ENCODE measurements at regions not wholly inside any gene's neighbourhood (a gene's known extent, or its start where the extent isn't known, plus 50 kb on each side); places are given as distances from the start of the nearest gene placed in this dataset.
A peak's percentile ranks its signal among the peaks of the same experiment; 100 is the strongest.
"Not testable (repeated sequence)": the region's sequence is repeated elsewhere in the genome, so short reads cannot be mapped to it uniquely, and the experiment has no call there.

DNA sequence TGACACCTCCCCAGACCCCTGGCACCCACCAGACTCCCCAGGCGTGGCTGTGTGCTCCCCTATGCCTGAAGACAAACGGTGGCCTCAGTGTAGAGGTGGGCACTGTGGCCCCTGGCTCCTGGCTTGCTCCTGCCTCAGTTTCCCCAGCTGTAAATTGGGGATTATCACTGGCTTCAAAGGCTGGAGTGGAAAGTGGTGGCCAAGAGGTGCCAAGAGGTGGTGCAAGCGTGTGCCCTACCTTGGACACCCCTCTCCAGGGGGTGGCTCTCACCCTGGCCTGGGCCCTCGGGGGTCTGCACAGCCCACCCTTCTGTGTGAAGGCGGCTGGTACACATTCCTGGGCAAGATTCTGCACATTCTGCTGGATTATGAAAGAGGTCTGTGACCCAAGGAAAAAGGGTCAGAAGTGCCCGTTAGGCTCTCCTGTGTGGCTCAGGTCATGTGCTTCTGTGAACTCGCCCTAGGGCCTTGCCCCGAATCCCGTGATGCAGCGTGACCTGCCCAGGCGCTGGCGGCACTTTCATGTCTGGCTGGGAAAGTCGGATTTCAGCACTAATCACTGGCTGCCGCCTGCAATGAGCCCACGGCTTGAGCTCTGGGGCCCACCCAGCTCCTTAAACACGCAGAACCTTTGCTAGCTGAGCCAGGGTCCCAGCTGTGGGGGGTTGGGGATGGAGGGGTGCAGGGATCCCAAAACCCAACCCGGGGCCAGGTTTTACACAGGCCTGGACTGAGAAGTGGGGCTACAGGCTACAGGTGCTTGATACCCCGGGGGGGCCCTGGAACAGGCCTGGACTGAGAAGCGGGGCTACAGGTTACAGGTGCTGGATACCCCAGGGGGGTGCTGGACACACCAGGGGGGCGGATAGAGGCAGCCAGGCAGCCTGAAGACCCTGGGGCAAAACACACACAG is 86.8 kb upstream of the METTL9 start:
- peaks cover 0 to 52% (median 10%) of the 10 kb centered on the region in 3 donors for H3K4me1 ChIP-seq (ENCODE audit: control insufficient read depth in 2 of 3, insufficient read depth in 2 of 3, low read depth in 1 of 3, low read length in 3 of 3)
- FAIRE-seq; H3K9ac ChIP-seq (ENCODE audit: low read length in 3 of 3); H3K36me3 ChIP-seq (ENCODE audit: control insufficient read depth in 2 of 3, insufficient read depth in 3 of 3, low read length in 3 of 3); H3K4me3 ChIP-seq (ENCODE audit: low read length in 3 of 3); H3K27me3 ChIP-seq (ENCODE audit: control insufficient read depth, insufficient read depth, low read length); H3K9me3 ChIP-seq (ENCODE audit: control insufficient read depth in 2 of 3, insufficient read depth in 1 of 3, low read length in 3 of 3); intact Hi-C loops (cut with DNase I): not testable (repeated sequence)
- peak in 4 of 5 donors; percentile 52 to 86 (median 57) for DNase-seq
- H3K27ac ChIP-seq (ENCODE audit: low read depth in 2 of 2, low read length in 2 of 2): peak overlapping the region; percentile 57 to 64

DNA sequence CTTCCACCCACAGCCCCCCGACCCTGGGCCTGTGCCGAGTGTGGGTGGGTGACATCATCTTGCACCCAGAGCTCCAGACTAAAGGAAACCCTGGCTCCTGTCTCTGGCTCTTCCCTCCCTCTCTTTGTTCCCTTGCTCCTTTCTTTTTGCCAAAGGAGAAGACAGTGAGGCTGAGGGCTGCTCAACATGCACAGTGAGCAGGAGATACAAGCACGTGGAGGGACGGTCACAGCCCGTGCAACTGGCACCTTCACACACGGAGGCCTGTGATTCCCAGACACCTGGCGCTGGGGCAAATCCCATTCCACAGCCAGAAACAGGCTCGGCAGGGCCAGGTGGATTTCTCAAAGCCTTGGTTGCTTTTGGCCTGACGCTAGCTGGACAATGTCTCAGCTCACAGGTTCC is 86.0 kb upstream of the METTL9 start:
- H3K27me3 ChIP-seq (ENCODE audit: control insufficient read depth, insufficient read depth, low read length); H3K9ac ChIP-seq (ENCODE audit: low read length in 3 of 3); H3K9me3 ChIP-seq (ENCODE audit: control insufficient read depth in 2 of 3, insufficient read depth in 1 of 3, low read length in 3 of 3); intact Hi-C loops (cut with DNase I); FAIRE-seq; H3K27ac ChIP-seq (ENCODE audit: low read depth in 2 of 2, low read length in 2 of 2); H3K36me3 ChIP-seq (ENCODE audit: control insufficient read depth in 2 of 3, insufficient read depth in 3 of 3, low read length in 3 of 3); H3K4me3 ChIP-seq (ENCODE audit: low read length in 3 of 3): not testable (repeated sequence)
- DNase-seq: peak in 4 of 5 donors; percentile 12 to 75 (median 34)
- peaks cover 0 to 48% (median 9%) of the 10 kb centered on the region in 3 donors for H3K4me1 ChIP-seq (ENCODE audit: control insufficient read depth in 2 of 3, insufficient read depth in 2 of 3, low read depth in 1 of 3, low read length in 3 of 3)

DNA sequence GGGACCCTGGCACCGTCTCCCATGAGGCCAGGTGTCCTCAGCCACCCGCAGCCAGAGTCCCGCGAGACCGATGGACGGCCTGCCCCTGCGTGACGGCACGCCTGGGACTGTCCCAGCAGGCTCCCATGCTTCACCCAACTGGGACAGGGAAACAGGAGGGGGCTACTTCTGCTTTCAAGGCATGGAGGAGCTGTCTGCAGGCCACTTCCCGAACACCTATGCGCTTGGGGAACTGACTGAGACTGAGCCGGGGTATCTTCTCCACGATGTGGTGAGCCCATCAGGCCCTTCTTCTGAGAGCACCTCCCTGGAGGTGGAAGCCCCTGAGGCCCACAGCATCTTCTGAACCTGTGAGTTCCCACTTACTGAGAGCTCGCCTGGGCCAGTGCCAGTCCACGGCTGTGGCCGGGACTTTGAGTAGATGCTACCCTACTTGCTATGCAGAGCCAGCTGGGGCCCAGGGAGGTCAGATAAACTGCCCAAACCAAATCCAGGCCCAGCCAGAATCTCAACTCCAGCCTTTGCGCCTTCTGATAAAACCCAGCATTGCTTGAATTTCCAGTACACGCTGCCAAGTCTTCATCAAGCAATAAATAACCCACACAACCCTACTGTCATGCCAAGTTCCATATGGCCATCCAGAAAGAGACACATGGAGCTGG is 85.4 kb upstream of the METTL9 start:
- intact Hi-C loops (cut with DNase I); H3K36me3 ChIP-seq (ENCODE audit: control insufficient read depth in 2 of 3, insufficient read depth in 3 of 3, low read length in 3 of 3); FAIRE-seq; H3K27me3 ChIP-seq (ENCODE audit: control insufficient read depth, insufficient read depth, low read length); H3K9me3 ChIP-seq (ENCODE audit: control insufficient read depth in 2 of 3, insufficient read depth in 1 of 3, low read length in 3 of 3); H3K9ac ChIP-seq (ENCODE audit: low read length in 3 of 3); H3K4me3 ChIP-seq (ENCODE audit: low read length in 3 of 3): not testable (repeated sequence)
- peak in 4 of 5 donors; percentile 9 to 84 (median 34) for DNase-seq
- Histone ChIP-seq H3K4me1 (ENCODE audit: control insufficient read depth in 2 of 3, insufficient read depth in 2 of 3, low read depth in 1 of 3, low read length in 3 of 3) (peaks cover 0 to 46% (median 10%) of the 10 kb centered on the region in 3 donors), H3K27ac (ENCODE audit: low read depth in 2 of 2, low read length in 2 of 2) (peak overlapping the region; percentile 22 to 53)

DNA sequence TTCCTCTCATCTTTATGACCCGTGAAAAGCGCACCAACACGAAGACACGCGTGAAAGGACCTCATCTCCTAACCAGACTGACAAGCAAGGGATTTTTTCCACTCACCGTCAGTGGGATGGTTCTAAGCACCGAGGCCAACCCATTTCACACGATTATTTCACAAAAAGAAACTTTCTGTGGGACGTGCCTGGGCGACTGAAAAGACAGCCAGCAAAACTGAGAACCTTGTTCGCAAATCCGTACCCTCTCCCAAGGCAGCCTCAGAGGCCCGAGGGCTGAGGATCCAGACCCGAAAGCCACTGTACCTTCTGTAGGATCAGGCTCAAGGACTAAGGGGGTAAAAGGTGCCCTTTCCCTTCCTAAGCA is 84.9 kb upstream of the METTL9 start:
- intact Hi-C loops (cut with DNase I); H3K4me3 ChIP-seq (ENCODE audit: low read length in 3 of 3); H3K9me3 ChIP-seq (ENCODE audit: control insufficient read depth in 2 of 3, insufficient read depth in 1 of 3, low read length in 3 of 3); H3K27me3 ChIP-seq (ENCODE audit: control insufficient read depth, insufficient read depth, low read length); H3K9ac ChIP-seq (ENCODE audit: low read length in 3 of 3); H3K36me3 ChIP-seq (ENCODE audit: control insufficient read depth in 2 of 3, insufficient read depth in 3 of 3, low read length in 3 of 3); FAIRE-seq: not testable (repeated sequence)
- Histone ChIP-seq H3K4me1 (ENCODE audit: control insufficient read depth in 2 of 3, insufficient read depth in 2 of 3, low read depth in 1 of 3, low read length in 3 of 3) (peaks cover 0 to 41% (median 10%) of the 10 kb centered on the region in 3 donors), H3K27ac (ENCODE audit: low read depth in 2 of 2, low read length in 2 of 2) (peak overlapping the region in 1 of 2 donors; percentile 53)
- DNase-seq: peak in 1 of 5 donors; percentile 32

DNA sequence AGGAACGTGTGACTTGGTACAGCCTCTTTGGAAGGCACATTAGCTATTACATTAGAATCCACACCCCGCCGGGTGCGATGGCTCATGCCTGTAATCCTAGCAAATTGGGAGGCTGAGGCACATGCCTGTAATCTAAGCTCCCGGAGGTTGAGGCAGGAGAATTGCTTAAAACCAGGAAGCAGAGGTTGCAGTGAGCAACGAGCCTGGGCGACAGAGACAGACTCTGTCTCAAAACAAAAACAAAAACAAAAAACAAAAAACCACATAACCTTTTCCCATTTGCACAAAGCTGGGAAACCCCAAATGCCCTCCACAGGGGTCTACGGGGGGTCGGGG is 82.7 kb upstream of the METTL9 start:
- H3K9ac ChIP-seq (ENCODE audit: low read length in 3 of 3); H3K9me3 ChIP-seq (ENCODE audit: control insufficient read depth in 2 of 3, insufficient read depth in 1 of 3, low read length in 3 of 3); FAIRE-seq; H3K36me3 ChIP-seq (ENCODE audit: control insufficient read depth in 2 of 3, insufficient read depth in 3 of 3, low read length in 3 of 3); intact Hi-C loops (cut with DNase I); H3K4me3 ChIP-seq (ENCODE audit: low read length in 3 of 3); H3K27ac ChIP-seq (ENCODE audit: low read depth in 2 of 2, low read length in 2 of 2); H3K27me3 ChIP-seq (ENCODE audit: control insufficient read depth, insufficient read depth, low read length); DNase-seq: not testable (repeated sequence)
- peaks cover 0 to 34% (median 10%) of the 10 kb centered on the region in 3 donors for H3K4me1 ChIP-seq (ENCODE audit: control insufficient read depth in 2 of 3, insufficient read depth in 2 of 3, low read depth in 1 of 3, low read length in 3 of 3)

DNA sequence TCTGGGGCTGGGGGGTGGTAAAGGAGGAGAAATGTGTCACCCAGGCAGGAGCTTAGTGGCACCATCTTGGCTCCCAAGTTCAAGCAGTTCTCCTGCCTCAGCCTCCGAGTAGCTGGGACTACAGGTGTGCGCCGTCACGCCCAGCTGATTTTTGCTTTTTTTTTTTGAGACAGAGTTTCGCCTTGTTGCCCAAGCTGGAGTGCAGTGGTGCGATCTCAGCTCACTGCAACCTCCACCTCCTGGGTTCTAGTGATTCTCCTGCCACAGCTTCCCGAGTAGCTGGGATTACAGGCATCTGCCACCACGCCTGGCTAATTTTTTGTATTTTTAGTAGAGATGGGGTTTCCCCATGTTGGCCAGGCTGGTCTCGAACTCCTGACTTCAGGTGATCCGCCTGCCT is 82.1 kb upstream of the METTL9 start:
- peak in 3 of 5 donors; percentile 34 to 52 (median 39) for DNase-seq
- not testable (repeated sequence) for H3K27ac ChIP-seq (ENCODE audit: low read depth in 2 of 2, low read length in 2 of 2)

DNA sequence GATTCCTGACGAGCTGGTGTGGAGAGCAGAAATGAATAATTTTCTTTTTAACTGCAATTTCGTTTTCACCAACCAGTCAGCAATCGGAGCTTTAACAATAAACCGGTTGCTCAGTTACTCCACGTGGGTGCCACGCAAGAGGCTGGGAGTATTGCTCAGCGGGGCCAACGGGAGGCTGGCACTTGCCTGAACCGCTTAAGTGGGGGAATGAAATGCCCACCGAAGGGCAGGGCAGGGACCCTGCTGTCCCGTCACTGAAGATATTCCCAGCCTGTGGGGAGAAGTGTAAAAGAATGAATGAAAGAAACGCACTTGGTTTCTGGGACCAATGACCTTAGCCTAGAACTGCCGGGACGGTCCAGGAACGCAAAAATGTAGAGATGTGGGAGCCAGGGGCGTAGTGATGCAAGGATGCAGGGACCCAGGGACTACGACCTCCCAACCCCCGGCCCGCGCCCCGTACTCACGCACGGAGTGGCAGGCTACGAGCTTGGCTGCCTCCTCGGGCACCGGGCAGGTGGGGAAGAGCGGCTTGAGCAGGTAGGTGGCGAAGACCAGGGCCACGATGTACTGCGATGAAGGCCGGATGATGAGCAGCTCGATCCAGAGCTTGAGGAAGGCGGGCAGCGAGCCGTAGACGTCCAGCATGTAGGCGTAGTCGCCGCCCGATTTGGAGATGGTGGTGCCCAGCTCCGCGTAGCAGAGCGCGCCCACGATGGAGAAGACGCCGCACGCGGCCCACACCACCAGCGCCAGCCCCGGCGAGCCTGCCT is 79.8 kb upstream of the METTL9 start:
- Histone ChIP-seq H3K4me1 (ENCODE audit: control insufficient read depth in 2 of 3, insufficient read depth in 2 of 3, low read depth in 1 of 3, low read length in 3 of 3) (peaks cover 0 to 12% (median 6%) of the 10 kb centered on the region in 3 donors), H3K27ac (ENCODE audit: low read depth in 2 of 2, low read length in 2 of 2) (peak overlapping the region; percentile 22 to 75), H3K9ac (ENCODE audit: low read length in 3 of 3) (peak overlapping the region in 2 of 3 donors; percentile 61), H3K4me3 (ENCODE audit: low read length in 3 of 3) (peak overlapping the region; percentile 66 to 87 (median 73))
- H3K27me3 ChIP-seq (ENCODE audit: control insufficient read depth, insufficient read depth, low read length); H3K9me3 ChIP-seq (ENCODE audit: control insufficient read depth in 2 of 3, insufficient read depth in 1 of 3, low read length in 3 of 3); H3K36me3 ChIP-seq (ENCODE audit: control insufficient read depth in 2 of 3, insufficient read depth in 3 of 3, low read length in 3 of 3); FAIRE-seq; intact Hi-C loops (cut with DNase I): not testable (repeated sequence)
- DNase-seq: peak in 3 of 5 donors; percentile 31 to 87 (median 65)

More for the DNA sequence above, 82.1 kb upstream of the METTL9 start:
- FAIRE-seq; H3K9me3 ChIP-seq (ENCODE audit: control insufficient read depth in 2 of 3, insufficient read depth in 1 of 3, low read length in 3 of 3); intact Hi-C loops (cut with DNase I); H3K36me3 ChIP-seq (ENCODE audit: control insufficient read depth in 2 of 3, insufficient read depth in 3 of 3, low read length in 3 of 3); H3K9ac ChIP-seq (ENCODE audit: low read length in 3 of 3); H3K4me3 ChIP-seq (ENCODE audit: low read length in 3 of 3); H3K27me3 ChIP-seq (ENCODE audit: control insufficient read depth, insufficient read depth, low read length): not testable (repeated sequence)
- H3K4me1 ChIP-seq (ENCODE audit: control insufficient read depth in 2 of 3, insufficient read depth in 2 of 3, low read depth in 1 of 3, low read length in 3 of 3): peaks cover 0 to 30% (median 10%) of the 10 kb centered on the region in 3 donors
